Erythroblast (primary cell): ENCODE measurements at regions not wholly inside any gene's neighbourhood (a gene's known extent, or its start where the extent isn't known, plus 50 kb on each side); places are given as distances from the start of the nearest gene placed in this dataset.

Experiments
- DNase-seq, 2 experiments: peaks; one replicate each; lab custom pipeline; 2025; lab: John Stamatoyannopoulos, UW
- GATA1 ChIP-seq: IDR thresholded peaks from 2 replicates; pipeline ENCODE4 v1.6.1; 2011; ENCODE audit warnings: low read depth, mild to moderate bottlenecking, control low read depth, low read length, moderate library complexity
- POLR2A ChIP-seq: IDR thresholded peaks from 2 replicates; pipeline ENCODE4 v1.6.1; 2011; ENCODE audit warnings: mild to moderate bottlenecking, low read length

DNA sequence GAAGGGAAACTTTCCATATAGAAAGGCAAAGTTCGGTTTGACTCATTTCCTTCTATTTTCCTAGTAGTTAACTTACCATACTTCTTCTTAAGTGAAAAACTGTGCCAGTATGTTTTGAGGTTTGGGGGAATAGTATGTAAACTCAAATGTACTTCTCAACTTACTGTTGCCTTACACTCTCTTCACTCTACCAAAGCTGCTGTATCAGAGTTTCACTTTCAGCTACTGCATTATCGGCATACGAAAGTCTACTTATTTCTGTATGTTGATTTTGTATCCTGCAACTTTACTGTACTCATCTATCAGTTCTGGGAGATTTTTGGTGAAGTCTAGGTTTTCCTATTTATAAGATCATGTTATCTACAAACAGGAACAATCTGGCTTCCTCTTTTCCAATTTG, 932.7 kb downstream of the FAT4 start:
- TF ChIP-seq GATA1 (no peak), POLR2A (no peak)
- DNase-seq: no peak

DNA sequence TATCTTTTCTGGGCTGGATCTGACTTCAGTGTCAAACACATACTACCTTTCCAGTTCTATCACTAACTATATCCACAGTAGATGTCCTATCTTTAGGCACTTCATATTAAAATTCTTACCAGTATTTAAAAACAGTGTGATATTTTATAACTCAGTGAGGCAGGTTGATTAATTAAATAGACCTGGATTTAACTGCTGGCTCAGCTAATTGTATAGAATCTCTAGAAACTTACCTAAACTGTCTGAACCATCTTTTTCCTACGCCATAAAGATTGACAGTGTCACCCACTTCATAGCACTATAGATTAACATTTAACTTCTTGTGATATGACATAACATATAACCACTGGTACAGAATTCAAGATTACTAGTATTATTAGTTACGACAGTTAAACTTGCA, 935.3 kb downstream of the FAT4 start:
- DNase-seq: no peak
- TF ChIP-seq POLR2A: no peak
- no peak for TF ChIP-seq GATA1

DNA sequence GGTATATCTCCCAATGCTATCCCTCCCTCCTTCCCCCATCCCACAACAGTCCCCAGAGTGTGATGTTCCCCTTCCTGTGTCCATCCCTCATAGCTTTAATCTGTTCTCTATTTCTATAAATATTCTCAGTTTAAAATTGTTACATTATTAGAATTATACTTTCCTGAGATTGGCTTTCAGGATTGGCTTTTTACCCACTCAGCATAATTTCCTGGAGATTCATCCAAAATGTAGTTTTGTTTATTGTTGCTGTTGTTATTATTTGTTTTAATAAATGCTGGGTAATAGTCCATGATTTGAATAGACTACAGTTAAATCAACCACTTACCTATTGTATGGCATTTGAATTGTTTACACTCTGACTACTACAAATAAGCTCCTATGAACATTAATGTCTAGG, 936.4 kb downstream of the FAT4 start:
- TF ChIP-seq GATA1: no peak
- no peak for TF ChIP-seq POLR2A
- no peak for DNase-seq

DNA sequence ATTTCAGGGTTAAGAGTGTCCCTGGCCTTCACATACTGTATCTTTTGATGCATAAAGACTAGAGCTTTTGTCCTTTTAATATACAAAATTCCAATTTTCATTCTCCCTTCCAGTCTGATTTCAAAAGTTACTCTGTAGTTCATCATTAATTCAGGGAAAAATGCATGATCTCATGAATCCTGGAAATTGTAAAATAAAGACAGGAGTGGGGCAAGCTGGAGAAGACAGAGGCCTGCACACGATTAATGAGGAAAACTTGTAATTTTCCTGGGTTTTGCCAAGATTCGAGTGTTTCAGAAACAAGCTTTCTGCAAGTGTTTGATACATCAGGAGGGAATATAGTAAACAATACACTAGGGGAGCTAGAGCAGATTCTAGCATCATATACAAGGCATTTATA, 947.9 kb downstream of the FAT4 start:
- no peak for DNase-seq
- TF ChIP-seq GATA1 (no peak), POLR2A (no peak)

DNA sequence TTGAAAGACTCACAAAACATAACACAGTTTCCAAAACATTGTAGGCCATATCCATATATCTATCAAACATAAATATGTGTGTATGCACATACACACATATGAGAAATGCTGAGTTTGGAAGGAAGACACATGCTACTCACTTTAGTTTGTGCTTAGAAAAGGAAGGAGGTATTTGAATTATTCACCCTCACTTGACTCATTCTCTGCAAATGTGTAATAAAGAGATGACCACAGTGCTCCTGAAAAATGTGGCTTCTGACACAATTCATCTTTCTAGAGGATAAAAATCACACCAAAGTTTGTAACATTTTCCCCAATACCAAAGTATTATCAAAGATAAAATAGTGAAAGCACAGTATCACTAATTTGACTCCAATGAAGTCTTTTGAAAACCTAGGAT, 950.1 kb downstream of the FAT4 start:
- no peak for DNase-seq
- TF ChIP-seq POLR2A: no peak
- no peak for TF ChIP-seq GATA1

DNA sequence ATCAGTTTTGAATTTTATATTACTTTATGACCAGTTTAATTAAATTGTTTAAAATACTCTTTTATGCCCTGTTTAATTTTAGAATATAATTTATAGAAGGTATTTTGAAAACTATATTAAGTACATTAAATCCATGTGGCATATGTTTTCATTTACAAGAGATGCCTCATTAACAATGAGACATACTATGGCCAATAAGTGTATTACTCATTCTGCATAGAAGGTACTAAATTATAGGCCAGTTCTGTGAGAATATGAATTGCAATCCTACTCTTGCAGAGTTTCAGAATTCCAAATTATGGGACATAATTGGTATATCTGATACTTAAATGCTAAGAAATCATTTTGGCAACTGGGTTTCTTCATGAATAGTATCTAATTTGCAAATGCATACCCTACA, 951.1 kb downstream of the FAT4 start:
- DNase-seq: no peak

DNA sequence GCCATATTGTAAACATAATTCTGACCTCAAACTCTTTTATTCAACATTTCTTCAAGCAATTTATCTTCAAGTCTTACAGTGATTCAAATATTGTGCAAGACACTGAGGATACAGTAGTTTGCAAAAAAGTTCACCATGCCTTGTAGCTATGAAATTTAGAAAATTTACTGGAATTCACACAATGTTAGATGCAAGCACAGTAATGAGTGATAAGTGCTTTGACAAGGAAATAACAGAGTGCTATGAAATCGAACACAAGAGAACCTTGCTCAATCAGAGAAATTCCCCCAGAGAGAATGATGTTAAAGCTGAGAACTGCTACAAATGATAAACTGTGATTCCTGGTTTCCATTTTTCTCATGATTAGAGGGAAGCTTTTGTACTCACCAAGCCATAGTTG, 952.9 kb downstream of the FAT4 start:
- DNase-seq: no peak
- TF ChIP-seq POLR2A: no peak
- no peak for TF ChIP-seq GATA1

More for the DNA sequence above, 951.1 kb downstream of the FAT4 start:
- no peak for TF ChIP-seq GATA1
- no peak for TF ChIP-seq POLR2A

DNA sequence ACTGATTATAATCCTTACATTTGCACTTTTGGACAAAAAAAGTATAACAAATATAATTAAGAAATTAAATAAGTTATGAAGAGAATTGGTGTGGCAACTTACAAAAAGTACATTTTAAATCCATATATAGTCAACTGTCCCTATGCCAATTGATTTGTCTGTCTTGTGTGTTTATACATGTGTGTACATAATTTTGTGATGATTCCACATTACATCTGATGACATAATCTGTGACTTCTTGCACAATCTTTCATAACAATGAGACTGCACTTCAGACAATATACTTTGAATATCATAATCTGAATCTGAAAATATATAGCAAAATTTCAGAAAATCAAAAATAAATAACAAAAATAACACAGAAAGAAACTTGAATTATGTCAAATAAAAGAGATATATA, 953.4 kb downstream of the FAT4 start:
- TF ChIP-seq POLR2A (no peak), GATA1 (no peak)
- no peak for DNase-seq

DNA sequence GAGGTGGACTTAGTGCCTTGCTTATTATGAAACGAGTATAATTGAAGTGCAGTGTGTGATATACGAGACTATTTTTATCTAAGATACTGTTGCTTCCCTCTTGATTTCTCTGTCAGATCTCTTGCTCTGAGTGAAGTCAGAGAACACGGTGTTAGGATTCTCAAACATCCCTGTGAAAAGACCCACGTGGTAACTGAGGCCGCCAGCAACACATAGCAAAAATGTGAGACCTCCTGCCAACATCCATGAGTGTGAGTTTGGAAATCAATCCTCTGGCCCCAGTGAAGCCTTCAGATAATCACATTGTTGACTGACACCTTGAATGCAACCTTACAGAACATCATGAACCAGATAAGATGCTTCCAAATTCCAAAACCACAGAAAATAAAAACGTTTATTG, 954.4 kb downstream of the FAT4 start:
- no peak for DNase-seq
- TF ChIP-seq GATA1 (no peak), POLR2A (no peak)

DNA sequence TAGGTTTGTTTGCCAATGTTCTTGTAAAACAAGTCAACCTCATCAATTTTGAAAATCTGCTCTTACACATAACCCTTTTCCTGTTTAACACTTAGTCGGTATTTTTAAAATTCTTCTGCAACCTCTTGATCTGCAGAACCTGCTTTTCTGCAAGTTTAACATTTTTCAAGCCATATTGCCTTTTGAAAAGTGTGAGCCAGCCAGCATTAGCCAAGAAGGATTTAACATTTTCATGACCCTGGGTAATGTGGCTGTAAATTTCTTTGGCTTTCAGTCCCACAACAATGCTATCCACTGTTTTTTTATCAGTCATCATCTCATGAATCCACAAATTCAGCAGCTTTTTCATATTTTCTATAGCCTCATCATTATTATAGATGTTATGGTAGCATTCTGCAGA, 956.5 kb downstream of the FAT4 start:
- TF ChIP-seq POLR2A: no peak
- no peak for TF ChIP-seq GATA1
- DNase-seq: no peak

DNA sequence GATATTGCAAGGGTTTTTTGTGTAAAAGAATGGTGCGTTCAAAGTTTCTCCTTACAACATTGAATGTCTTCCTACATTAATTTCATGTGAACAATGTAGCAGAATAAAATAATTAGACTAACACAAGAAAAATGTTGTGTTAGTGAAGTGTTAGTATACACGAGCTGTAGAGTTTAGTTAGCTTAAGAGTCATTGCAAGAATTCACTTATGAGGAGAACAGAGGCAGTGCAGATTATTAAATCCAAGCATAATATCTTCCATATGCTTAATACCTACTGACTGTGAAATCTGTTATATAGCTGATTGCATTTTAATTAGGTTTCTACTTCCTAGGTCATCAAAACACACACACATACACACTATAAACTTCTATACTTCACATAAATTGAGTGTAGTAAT, 959.0 kb downstream of the FAT4 start:
- TF ChIP-seq GATA1: no peak
- TF ChIP-seq POLR2A: no peak
- DNase-seq: no peak

DNA sequence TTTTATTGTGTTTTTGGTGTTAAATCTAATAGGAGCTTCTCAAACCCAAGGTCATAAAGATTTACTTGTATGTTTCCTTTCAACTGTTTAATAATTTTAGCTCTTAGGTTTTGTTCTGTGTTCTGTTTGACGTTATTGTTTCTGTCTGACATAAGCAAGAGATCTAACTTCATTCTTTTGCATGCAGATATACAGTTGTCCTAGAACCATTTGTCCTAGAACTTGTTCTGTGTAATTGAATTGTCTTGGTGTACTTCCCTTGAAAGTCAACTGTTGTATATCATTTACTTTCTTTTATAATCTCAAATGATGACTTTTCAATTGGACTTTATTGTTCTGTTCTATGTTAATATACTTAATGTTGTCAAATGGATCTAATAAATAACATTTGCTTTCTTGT, 977.1 kb downstream of the FAT4 start:
- no peak for DNase-seq
- TF ChIP-seq GATA1 (no peak), POLR2A (no peak)

DNA sequence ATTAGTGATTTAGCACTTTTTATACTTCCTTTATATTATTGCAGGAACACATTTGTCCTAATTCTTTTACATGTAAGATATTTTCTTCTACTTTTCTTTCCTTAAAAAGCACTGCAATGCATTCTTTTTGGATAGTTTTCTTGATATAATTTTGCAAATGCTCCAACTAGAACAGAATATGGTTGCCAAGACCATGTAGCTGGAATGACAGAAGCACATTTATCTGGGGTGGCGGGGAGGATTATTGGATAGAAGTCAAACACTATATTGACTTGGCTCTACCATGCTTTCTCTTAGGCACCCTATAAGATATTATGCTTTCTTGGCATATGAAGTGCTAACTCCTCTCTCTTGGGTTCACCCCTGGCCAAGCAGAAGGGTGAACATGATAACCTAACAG, 983.5 kb downstream of the FAT4 start:
- TF ChIP-seq GATA1 (no peak), POLR2A (no peak)
- no peak for DNase-seq

DNA sequence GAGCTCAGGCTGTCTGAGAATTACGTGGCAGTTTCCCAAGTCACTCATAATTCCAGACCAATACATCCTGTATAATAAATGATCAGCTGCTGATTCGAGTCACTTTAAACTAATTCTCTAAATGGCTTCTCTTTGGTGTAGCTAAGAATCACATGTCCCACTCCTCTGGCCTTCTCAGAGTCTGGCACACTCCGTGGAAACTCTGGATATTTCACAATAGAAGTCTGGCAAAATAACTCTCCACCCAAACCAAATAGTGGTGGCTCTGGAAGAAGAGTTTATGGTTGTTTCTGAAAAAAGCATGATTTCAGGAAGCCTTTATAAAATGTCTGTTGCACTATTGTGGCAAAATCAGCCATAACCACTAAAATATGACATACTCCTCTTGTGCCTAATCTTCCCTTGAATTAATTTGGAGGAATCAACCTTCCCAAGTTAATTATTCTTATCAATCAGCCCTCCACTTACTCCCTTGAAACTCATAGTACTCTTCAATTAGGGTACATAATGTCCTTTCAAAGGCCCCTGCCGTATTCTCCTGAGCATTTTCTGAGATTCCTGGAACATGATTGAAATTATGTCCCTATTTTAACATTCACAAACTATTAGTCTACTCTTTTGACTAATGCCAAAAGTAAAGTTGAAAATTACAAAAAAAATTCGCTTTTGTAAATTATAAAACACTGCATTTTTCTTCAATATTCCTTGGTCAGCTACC, 991.6 kb downstream of the FAT4 start:
- TF ChIP-seq GATA1 (no peak), POLR2A (no peak)
- no peak for DNase-seq

DNA sequence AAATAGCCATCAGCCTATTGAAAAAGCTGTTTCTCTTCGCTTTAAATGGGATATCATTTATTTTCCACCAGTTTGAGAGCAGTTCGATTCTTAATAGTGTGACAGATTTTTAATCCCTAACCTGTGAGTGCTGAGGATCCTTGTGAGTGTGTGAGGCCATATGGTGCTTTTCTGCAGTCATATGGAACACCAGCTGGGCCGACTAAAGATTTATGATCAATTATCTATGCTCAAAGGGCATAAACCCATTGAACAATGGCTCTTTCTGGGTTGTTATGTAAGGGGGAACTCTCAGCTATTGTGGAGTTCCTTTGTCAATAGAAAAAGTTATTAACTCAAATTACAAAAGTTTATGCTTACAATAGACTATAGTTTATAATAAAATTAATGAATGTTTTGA, 1003.6 kb downstream of the FAT4 start:
- no peak for TF ChIP-seq POLR2A
- no peak for DNase-seq

DNA sequence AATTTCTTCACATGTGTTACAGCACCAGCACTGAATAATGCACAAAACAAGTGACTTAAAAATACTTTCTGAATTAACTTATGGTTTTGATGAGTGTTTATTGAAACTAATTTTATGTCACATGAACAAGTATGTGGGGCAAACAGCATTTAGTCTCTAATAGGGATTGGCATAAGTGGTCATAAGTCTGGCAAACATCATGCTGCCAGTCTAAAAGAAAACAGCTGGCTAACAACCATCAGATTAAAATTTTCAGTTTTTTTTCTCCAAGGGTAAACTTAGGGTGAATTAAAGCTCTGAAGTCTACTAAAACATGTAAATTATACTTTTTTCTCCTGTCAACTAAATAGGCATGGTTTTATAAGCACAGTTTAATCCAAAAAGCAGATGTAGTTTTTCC, 1014.2 kb downstream of the FAT4 start:
- TF ChIP-seq GATA1: no peak
- TF ChIP-seq POLR2A: no peak
- DNase-seq: no peak
